ENCODE measurements at regions not wholly inside any gene's neighbourhood (a gene's known extent, or its start where the extent isn't known, plus 50 kb on each side); places are given as distances from the start of the nearest gene placed in this dataset.

GRCh38 chr20:48057251-48057650 is 272.0 kb upstream of the SULF2 start:
- no peak for TF ChIP-seq CTCF (IDR thresholded peaks at IDR 0.05; ENCODE audit: borderline replicate concordance, extremely low read depth, low read length, poor library complexity, severe bottlenecking)
- TF ChIP-seq EZH2 (IDR thresholded peaks at IDR 0.05; ENCODE audit: borderline replicate concordance, low read depth, low read length, severe bottlenecking) = no peak
